ENCODE measurements at regions not wholly inside any gene's neighbourhood (a gene's known extent, or its start where the extent isn't known, plus 50 kb on each side); places are given as distances from the start of the nearest gene placed in this dataset.
"Not testable (repeated sequence)": the region's sequence is repeated elsewhere in the genome, so short reads cannot be mapped to it uniquely, and the experiment has no call there.

- H3K27me3 Mint-ChIP-seq; H3K4me3 Mint-ChIP-seq; DNase-seq; H3K4me1 Mint-ChIP-seq; intact Hi-C loops (cut with micrococcal nuclease); H3K36me3 Mint-ChIP-seq (ENCODE audit: low read depth); H3K27ac Mint-ChIP-seq: not testable (repeated sequence)
- peaks cover 16% of the 10 kb centered on the region for H3K9me3 Mint-ChIP-seq
Measured at GRCh38 chr4:3380336-3380735, 61.4 kb upstream of the HGFAC start.

- intact Hi-C loops (cut with micrococcal nuclease); DNase-seq; H3K27me3 Mint-ChIP-seq; H3K27ac Mint-ChIP-seq; H3K4me1 Mint-ChIP-seq; H3K36me3 Mint-ChIP-seq (ENCODE audit: low read depth); H3K4me3 Mint-ChIP-seq: not testable (repeated sequence)
- H3K9me3 Mint-ChIP-seq: peaks cover 16% of the 10 kb centered on the region
Measured at GRCh38 chr4:3381208-3381607, 60.6 kb upstream of the HGFAC start.

- H3K4me1 Mint-ChIP-seq: peaks cover 5% of the 10 kb centered on the region
- peaks cover 16% of the 10 kb centered on the region for H3K9me3 Mint-ChIP-seq
- H3K36me3 Mint-ChIP-seq (ENCODE audit: low read depth): no peaks in the 10 kb centered on the region
- peaks cover 1% of the 10 kb centered on the region for H3K27me3 Mint-ChIP-seq
- H3K27ac Mint-ChIP-seq: no peak overlapping the region
- intact Hi-C loops (cut with micrococcal nuclease): no loop called here
- no peak overlapping the region for H3K4me3 Mint-ChIP-seq
- DNase-seq: no peak
Measured at GRCh38 chr4:3382251-3382650, 59.5 kb upstream of the HGFAC start.

- no peaks in the 10 kb centered on the region for H3K36me3 Mint-ChIP-seq (ENCODE audit: low read depth)
- H3K4me1 Mint-ChIP-seq: peaks cover 12% of the 10 kb centered on the region
- peaks cover 16% of the 10 kb centered on the region for H3K9me3 Mint-ChIP-seq
- no peak overlapping the region for H3K27ac Mint-ChIP-seq
- H3K4me3 Mint-ChIP-seq: no peak overlapping the region
- DNase-seq: no peak
- peaks cover 5% of the 10 kb centered on the region for H3K27me3 Mint-ChIP-seq
- intact Hi-C loops (cut with micrococcal nuclease): no loop called here
Measured at GRCh38 chr4:3384391-3384770, 57.4 kb upstream of the HGFAC start.

- H3K36me3 Mint-ChIP-seq (ENCODE audit: low read depth): no peaks in the 10 kb centered on the region
- DNase-seq: no peak
- H3K4me1 Mint-ChIP-seq: peaks cover 12% of the 10 kb centered on the region
- intact Hi-C loops (cut with micrococcal nuclease): no loop called here
- no peak overlapping the region for H3K4me3 Mint-ChIP-seq
- peak overlapping the region; percentile 74 for H3K27ac Mint-ChIP-seq
- H3K9me3 Mint-ChIP-seq: peaks cover 9% of the 10 kb centered on the region
- H3K27me3 Mint-ChIP-seq: peaks cover 6% of the 10 kb centered on the region
Measured at GRCh38 chr4:3384771-3385710, 56.7 kb upstream of the HGFAC start.

GRCh38 chr4:3385711-3386420, 55.9 kb upstream of the HGFAC start:
- Mint-ChIP-seq H3K4me1 (peaks cover 12% of the 10 kb centered on the region), H3K27ac (no peak overlapping the region), H3K9me3 (peaks cover 8% of the 10 kb centered on the region), H3K4me3 (no peak overlapping the region), H3K36me3 (ENCODE audit: low read depth) (no peaks in the 10 kb centered on the region), H3K27me3 (peaks cover 6% of the 10 kb centered on the region)
- intact Hi-C loops (cut with micrococcal nuclease): no loop called here
- no peak for DNase-seq

GRCh38 chr4:3386526-3386925, 55.2 kb upstream of the HGFAC start:
- Mint-ChIP-seq H3K36me3 (ENCODE audit: low read depth) (no peaks in the 10 kb centered on the region), H3K9me3 (peaks cover 1% of the 10 kb centered on the region), H3K27me3 (peaks cover 6% of the 10 kb centered on the region), H3K4me1 (peaks cover 12% of the 10 kb centered on the region), H3K4me3 (no peak overlapping the region), H3K27ac (no peak overlapping the region)
- no peak for DNase-seq
- intact Hi-C loops (cut with micrococcal nuclease): no loop called here

GRCh38 chr4:3387154-3387942, 54.4 kb upstream of the HGFAC start:
- peaks cover 6% of the 10 kb centered on the region for H3K27me3 Mint-ChIP-seq
- H3K4me3 Mint-ChIP-seq: no peak overlapping the region
- H3K9me3 Mint-ChIP-seq: no peaks in the 10 kb centered on the region
- peaks cover 12% of the 10 kb centered on the region for H3K4me1 Mint-ChIP-seq
- no peaks in the 10 kb centered on the region for H3K36me3 Mint-ChIP-seq (ENCODE audit: low read depth)
- intact Hi-C loops (cut with micrococcal nuclease): no loop called here
- no peak overlapping the region for H3K27ac Mint-ChIP-seq
- DNase-seq: no peak

GRCh38 chr4:3387943-3388361, 53.8 kb upstream of the HGFAC start:
- intact Hi-C loops (cut with micrococcal nuclease): no loop called here
- Mint-ChIP-seq H3K27me3 (peaks cover 9% of the 10 kb centered on the region), H3K27ac (no peak overlapping the region), H3K4me3 (peak overlapping the region; percentile 34), H3K36me3 (ENCODE audit: low read depth) (no peaks in the 10 kb centered on the region), H3K9me3 (no peaks in the 10 kb centered on the region), H3K4me1 (peaks cover 12% of the 10 kb centered on the region)
- no peak for DNase-seq

- peaks cover 12% of the 10 kb centered on the region for H3K4me1 Mint-ChIP-seq
- H3K4me3 Mint-ChIP-seq: no peak overlapping the region
- peaks cover 10% of the 10 kb centered on the region for H3K27me3 Mint-ChIP-seq
- intact Hi-C loops (cut with micrococcal nuclease): no loop called here
- H3K27ac Mint-ChIP-seq: no peak overlapping the region
- no peak for DNase-seq
- H3K36me3 Mint-ChIP-seq (ENCODE audit: low read depth): no peaks in the 10 kb centered on the region
- no peaks in the 10 kb centered on the region for H3K9me3 Mint-ChIP-seq
Measured at GRCh38 chr4:3388471-3389232, 53.1 kb upstream of the HGFAC start.

GRCh38 chr4:3389233-3390215, 52.2 kb upstream of the HGFAC start:
- no peak overlapping the region for H3K4me3 Mint-ChIP-seq
- no peaks in the 10 kb centered on the region for H3K36me3 Mint-ChIP-seq (ENCODE audit: low read depth)

GRCh38 chr4:3390288-3390811, 51.4 kb upstream of the HGFAC start:
- intact Hi-C loops (cut with micrococcal nuclease): no loop called here
- Mint-ChIP-seq H3K27ac (no peak overlapping the region), H3K4me3 (no peak overlapping the region), H3K27me3 (peaks cover 10% of the 10 kb centered on the region), H3K36me3 (ENCODE audit: low read depth) (no peaks in the 10 kb centered on the region), H3K9me3 (no peaks in the 10 kb centered on the region), H3K4me1 (peaks cover 11% of the 10 kb centered on the region)
- no peak for DNase-seq

More at GRCh38 chr4:3389233-3390215, 52.2 kb upstream of the HGFAC start:
- intact Hi-C loops (cut with micrococcal nuclease): no loop called here
- peaks cover 10% of the 10 kb centered on the region for H3K27me3 Mint-ChIP-seq
- no peak for DNase-seq
- H3K9me3 Mint-ChIP-seq: no peaks in the 10 kb centered on the region
- H3K27ac Mint-ChIP-seq: no peak overlapping the region
- H3K4me1 Mint-ChIP-seq: peaks cover 12% of the 10 kb centered on the region
